NT2/D1 (cell line): ENCODE measurements at regions not wholly inside any gene's neighbourhood (a gene's known extent, or its start where the extent isn't known, plus 50 kb on each side); places are given as distances from the start of the nearest gene placed in this dataset.

Source experiments
- SUZ12 ChIP-seq: IDR thresholded peaks from 2 replicates; pipeline ENCODE4 v1.6.1; 2011; ENCODE audit not compliant: insufficient read length, insufficient read depth; ENCODE audit errors: extremely low read depth
- YY1 ChIP-seq: IDR thresholded peaks from 2 replicates; pipeline ENCODE4 v1.6.1; 2011; ENCODE audit not compliant: insufficient read length, insufficient read depth
- ZNF274 ChIP-seq: IDR thresholded peaks from 2 replicates; pipeline ENCODE4 v1.6.1; 2011; ENCODE audit warnings: mild to moderate bottlenecking, low read depth, low read length

- TF ChIP-seq YY1 (no peak), SUZ12 (no peak), ZNF274 (no peak)
Observed at GRCh38 chr20:40849456-40849855, 160.4 kb upstream of the MAFB start.
